ENCODE measurements at regions not wholly inside any gene's neighbourhood (a gene's known extent, or its start where the extent isn't known, plus 50 kb on each side); places are given as distances from the start of the nearest gene placed in this dataset.

GRCh38 chr10:29370097-29371092 lies 81.5 kb downstream of the LYZL1 start:
- Histone ChIP-seq H3K4me2 (ENCODE audit: insufficient read depth, low read length) (no peak overlapping the region), H3K9ac (ENCODE audit: insufficient read depth in 1 of 2, low read depth in 2 of 2, low read length in 2 of 2) (no peak overlapping the region), H3K27me3 (ENCODE audit: control insufficient read depth in 2 of 2, insufficient read depth in 2 of 2, low read length in 2 of 2) (peaks cover 10 to 17% of the 10 kb centered on the region in 2 experiments; a peak in 4 of 5 replicates), H4K20me1 (replicated peaks; ENCODE audit: control insufficient read depth, insufficient read depth, low read length) (no peaks in the 10 kb centered on the region), H3K36me3 (ENCODE audit: control insufficient read depth, insufficient read depth, low read length) (no peaks in the 10 kb centered on the region), H3K4me1 (replicated peaks in 1 of 2; ENCODE audit: control insufficient read depth in 2 of 2, insufficient read depth in 2 of 2, low read length in 2 of 2) (peaks cover 0 to 3% of the 10 kb centered on the region in 2 experiments; a peak in 1 of 5 replicates), H3K9me3 (replicated peaks; ENCODE audit: control insufficient read depth, insufficient read depth, low read depth, low read length) (no peaks in the 10 kb centered on the region), H3K27ac (ENCODE audit: extremely low read depth, low read depth, low read length) (no peak overlapping the region), H3K9me1 (ENCODE audit: control insufficient read depth, insufficient read depth, low read length) (no peaks in the 10 kb centered on the region), H3K79me2 (ENCODE audit: control insufficient read depth, insufficient read depth, low read length) (no peaks in the 10 kb centered on the region), H2AFZ (ENCODE audit: low read depth, low read length) (no peak overlapping the region), H3K4me3 (no peak overlapping the region)
- 2% methylated on average over 17 of the region's 17 CpGs for WGBS (ENCODE audit: insufficient coverage, low coverage, missing lambda C conversion rate)
- intact Hi-C loops (cut with micrococcal nuclease), result no loop called here
- in situ Hi-C loops (cut with MboI), result no loop called here
- CTCF ChIA-PET (ENCODE audit: low intra/inter-chr PET ratio), result no interaction called here
- FAIRE-seq (no peak), DNase-seq (ENCODE audit: extremely low read depth in 1 of 4, low spot score in 3 of 4) (no peak), ATAC-seq (no peak)
- POLR2A ChIA-PET, result interaction anchor here (0.5 to 1.0 kb wide), 5 partner anchors 11 to 242 kb away, joined by 3 to 4 read pairs (median 3); no protein-coding TSS in a partner anchor
- no TSS peak for BruUV-seq (replicated peaks)
- TF ChIP-seq SIN3A (IDR thresholded peaks at IDR 0.05; ENCODE audit: borderline replicate concordance in 2 of 2, control insufficient read depth in 1 of 2, low read depth in 2 of 2, low read length in 2 of 2) (no peak), OTX1 (CRISPR knock-in tag; IDR thresholded peaks at IDR 0.05) (no peak), ZNF830 (CRISPR knock-in tag; IDR thresholded peaks at IDR 0.05) (no peak), PURB (CRISPR knock-in tag; IDR thresholded peaks at IDR 0.05; ENCODE audit: low read depth) (no peak), MLX (CRISPR knock-in tag; conservative IDR thresholded peaks at IDR 0.05) (no peak), EP300 (IDR thresholded peaks at IDR 0.05; ENCODE audit: low read length) (no peak), EP400 (IDR thresholded peaks at IDR 0.05) (no peak), NFXL1 (CRISPR knock-in tag; IDR thresholded peaks at IDR 0.05) (no peak), CBX3 (IDR thresholded peaks at IDR 0.05; ENCODE audit: borderline replicate concordance in 1 of 2, low read length in 2 of 2) (no peak), ESRRB (CRISPR knock-in tag; IDR thresholded peaks at IDR 0.05; ENCODE audit: borderline replicate concordance) (no peak), GABPB1 (CRISPR knock-in tag; IDR thresholded peaks at IDR 0.05) (no peak), TCF7 (IDR thresholded peaks at IDR 0.05; ENCODE audit: borderline replicate concordance) (no peak), TAF15 (IDR thresholded peaks at IDR 0.05; ENCODE audit: low read depth, low read length) (no peak), FIP1L1 (IDR thresholded peaks at IDR 0.05; ENCODE audit: low read depth, low read length, poor library complexity, severe bottlenecking) (no peak), CREB1 (IDR thresholded peaks at IDR 0.05) (no peak), CREB1 (CRISPR knock-in tag; IDR thresholded peaks at IDR 0.05) (no peak), BRCA1 (IDR thresholded peaks at IDR 0.05) (no peak), BRCA1 (CRISPR knock-in tag; IDR thresholded peaks at IDR 0.05) (no peak), DLX4 (CRISPR knock-in tag; IDR thresholded peaks at IDR 0.05) (no peak)
